Esophagus mucosa (tissue), 1 donor: ENCODE measurements at regions not wholly inside any gene's neighbourhood (a gene's known extent, or its start where the extent isn't known, plus 50 kb on each side); places are given as distances from the start of the nearest gene placed in this dataset.
"Not testable (repeated sequence)": the region's sequence is repeated elsewhere in the genome, so short reads cannot be mapped to it uniquely, and the experiment has no call there.

Experiments used
- ATAC-seq: fragments of 200-7000 bp; cut with Tn5 transposase; one replicate; pipeline ENCODE4 v1.9.1; 2020
- donor health status: DM: yes; HTN: yes; CAD: no.

GRCh38 chr14:43406931-43407330, 1100.2 kb downstream of the FSCB start:
- ATAC-seq, result no peak

GRCh38 chr14:43399289-43399688, 1107.8 kb downstream of the FSCB start:
- no peak for ATAC-seq

DNA sequence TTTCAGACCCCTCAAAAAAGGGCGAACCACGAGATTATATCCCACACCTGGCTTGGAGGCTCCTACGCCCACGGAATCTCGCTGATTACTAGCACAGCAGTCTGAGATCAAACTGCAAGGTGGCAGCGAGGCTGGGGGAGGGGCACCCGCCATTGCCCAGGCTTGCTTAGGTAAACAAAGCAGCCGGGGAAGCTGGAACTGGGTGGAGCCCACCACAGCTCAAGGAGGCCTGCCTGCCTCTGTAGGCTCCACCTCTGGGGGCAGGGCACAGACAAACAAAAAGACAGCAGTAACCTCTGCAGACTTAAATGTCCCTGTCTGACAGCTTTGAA, 1136.6 kb downstream of the FSCB start:
- ATAC-seq, result not testable (repeated sequence)

GRCh38 chr14:43369710-43370564, 1137.1 kb downstream of the FSCB start:
- no peak for ATAC-seq

- ATAC-seq, result no peak
Observed at GRCh38 chr14:43362586-43362985, 1144.5 kb downstream of the FSCB start.

DNA sequence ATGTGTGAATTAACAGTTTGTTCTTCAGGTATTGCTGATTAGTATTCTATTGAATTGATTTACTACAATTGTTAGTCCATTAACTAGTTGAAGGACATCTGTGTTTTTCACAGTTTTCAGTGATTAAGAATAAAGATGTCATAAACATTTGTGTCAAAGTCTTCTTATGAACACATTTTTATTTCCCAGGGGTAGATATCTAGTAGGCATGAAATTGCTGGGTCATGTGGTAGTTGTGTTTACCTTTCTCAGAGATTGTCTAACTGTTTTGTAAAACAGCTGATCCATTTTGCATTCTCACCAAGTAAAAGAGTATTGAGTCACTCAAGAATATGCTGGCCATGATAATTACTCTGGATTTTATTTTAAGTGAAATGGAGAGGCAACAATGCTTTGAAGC, 1145.3 kb downstream of the FSCB start:
- ATAC-seq, result no peak

GRCh38 chr14:43360239-43360638, 1146.8 kb downstream of the FSCB start:
- no peak for ATAC-seq

GRCh38 chr14:43359317-43359716, 1147.8 kb downstream of the FSCB start:
- ATAC-seq, result no peak

- ATAC-seq, result no peak
Observed at GRCh38 chr14:43356979-43357545, 1150.0 kb downstream of the FSCB start.

GRCh38 chr14:43356382-43356781, 1150.7 kb downstream of the FSCB start:
- no peak for ATAC-seq

DNA sequence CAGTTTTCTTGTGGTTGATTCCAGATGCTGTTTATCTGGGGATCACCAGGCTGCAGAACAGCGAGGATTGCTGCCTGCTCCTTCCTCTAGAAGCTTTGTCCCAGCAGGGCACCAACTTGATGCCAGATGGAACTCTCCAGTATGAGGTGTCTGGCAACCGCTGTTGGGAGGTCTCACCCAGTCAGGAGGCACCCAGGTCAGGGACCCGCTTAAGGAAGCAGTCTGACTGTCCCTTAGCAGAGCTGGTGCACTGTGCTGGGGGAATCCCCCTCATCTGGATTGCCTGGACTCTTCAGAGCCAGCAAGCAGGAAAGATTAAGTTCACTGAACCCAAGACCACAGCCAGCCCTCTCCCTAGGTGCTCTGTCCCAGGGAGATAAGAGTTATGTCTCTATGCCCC, 1165.2 kb downstream of the FSCB start:
- ATAC-seq, result no peak

- no peak for ATAC-seq
Observed at GRCh38 chr14:43338713-43339112, 1168.4 kb downstream of the FSCB start.

- ATAC-seq, result no peak
Observed at GRCh38 chr14:43336351-43336750, 1170.7 kb downstream of the FSCB start.

GRCh38 chr14:43326501-43327407, 1180.3 kb downstream of the FSCB start:
- ATAC-seq, result not testable (repeated sequence)

GRCh38 chr14:43316427-43316826, 1190.7 kb downstream of the FSCB start:
- no peak for ATAC-seq

GRCh38 chr14:43313719-43314118, 1193.4 kb downstream of the FSCB start:
- ATAC-seq, result no peak

DNA sequence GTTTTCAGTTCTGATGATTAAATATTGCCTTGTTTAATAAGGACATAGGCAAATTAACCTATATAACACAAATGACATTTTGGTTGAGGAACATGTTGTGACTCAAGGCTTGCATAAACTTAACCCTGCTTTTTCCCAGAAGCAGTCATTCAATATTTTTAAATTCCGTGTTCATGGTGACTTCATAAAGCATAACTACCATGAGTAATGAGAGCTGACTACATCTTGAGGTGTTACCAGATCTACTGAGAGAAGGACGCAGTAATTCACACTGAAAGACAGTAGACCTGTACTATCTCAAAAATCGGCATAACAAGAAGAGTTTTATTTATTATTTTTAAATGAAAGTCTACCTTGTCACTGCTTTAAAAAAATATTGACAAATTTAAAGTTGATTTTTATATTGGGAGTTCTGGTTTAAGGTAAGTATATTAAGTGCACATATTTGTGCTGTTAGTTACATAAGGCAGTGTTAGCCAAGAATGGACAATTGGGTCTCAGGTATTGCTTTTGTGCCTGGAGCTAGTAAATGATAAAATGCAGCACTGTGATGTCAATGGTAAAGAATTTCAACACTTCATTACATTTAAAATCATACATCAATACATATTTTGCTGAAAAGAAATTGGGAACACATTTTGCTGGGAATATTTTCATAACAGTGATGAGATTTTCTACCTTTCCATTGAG, 1198.5 kb downstream of the FSCB start:
- no peak for ATAC-seq

DNA sequence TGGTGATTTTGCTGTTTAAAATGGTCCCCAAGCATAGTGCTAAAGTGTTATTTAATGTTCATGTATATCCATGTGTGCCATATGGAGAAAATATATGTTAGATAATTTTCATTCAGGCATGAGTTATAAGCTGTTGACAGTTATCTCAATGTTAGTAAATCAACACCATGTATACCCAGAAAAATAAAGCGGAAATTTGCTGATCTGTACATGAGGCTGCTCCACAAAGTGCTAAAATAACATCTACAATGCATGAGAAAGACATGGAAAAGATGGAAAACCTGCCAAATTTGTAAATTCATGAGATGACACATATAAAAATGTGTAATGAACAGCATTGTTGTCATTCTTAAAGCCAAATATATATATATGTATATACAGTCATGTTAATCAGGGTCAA, 1199.2 kb downstream of the FSCB start:
- ATAC-seq, result no peak

GRCh38 chr14:43306053-43306452, 1201.0 kb downstream of the FSCB start:
- no peak for ATAC-seq

DNA sequence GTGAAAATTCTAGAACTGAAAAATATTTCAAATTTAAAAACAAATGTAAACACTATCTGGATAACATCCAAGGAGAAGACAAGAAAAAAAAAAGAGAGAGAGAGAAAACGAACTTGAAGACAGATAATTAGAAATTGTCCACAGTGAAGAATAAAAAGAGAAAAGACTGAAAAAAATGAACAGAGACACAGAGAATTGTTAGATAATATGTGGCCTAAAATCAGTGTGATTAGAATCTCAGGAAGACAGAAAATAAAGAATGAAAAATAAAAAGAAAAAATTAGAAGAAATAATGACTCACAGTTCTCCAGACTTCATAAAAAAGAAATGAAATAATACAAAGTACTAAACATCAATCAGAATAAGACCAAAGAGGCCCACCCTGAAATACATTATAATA, 1209.3 kb downstream of the FSCB start:
- ATAC-seq, result no peak

DNA sequence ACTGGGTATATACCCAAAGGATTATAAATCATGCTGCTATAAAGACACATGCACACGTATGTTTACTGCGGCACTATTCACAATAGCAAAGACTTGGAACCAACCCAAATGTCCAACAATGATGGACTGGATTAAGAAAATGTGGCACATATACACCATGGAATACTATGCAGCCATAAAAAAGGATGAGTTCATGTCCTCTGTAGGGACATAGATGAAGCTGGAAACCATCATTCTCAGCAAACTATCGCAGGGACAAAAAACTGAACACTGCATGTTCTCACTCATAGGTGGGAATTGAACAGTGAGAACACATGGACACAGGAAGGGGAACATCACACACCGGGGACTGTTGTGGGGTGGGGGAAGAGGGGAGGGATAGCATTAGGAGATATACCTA, 1211.0 kb downstream of the FSCB start:
- not testable (repeated sequence) for ATAC-seq

- no peak for ATAC-seq
Observed at GRCh38 chr14:43285575-43285974, 1221.5 kb downstream of the FSCB start.

GRCh38 chr14:43260056-43260455, 1247.0 kb downstream of the FSCB start:
- ATAC-seq, result no peak
